SK-N-MC (cell line): ENCODE measurements at regions not wholly inside any gene's neighbourhood (a gene's known extent, or its start where the extent isn't known, plus 50 kb on each side); places are given as distances from the start of the nearest gene placed in this dataset.

Experiments
- DNase-seq: peaks from one replicate; pipeline ENCODE4 v3.0.0-alpha.2; 2011; ENCODE audit warnings: low read depth, low spot score
- H3K27ac ChIP-seq: fragments of 200-600 bp; sonication (generic); 2 replicates; pipeline ENCODE4 v1.5.1; 2016; ENCODE audit warnings: mixed run types
- H3K36me3 ChIP-seq: fragments of 200-600 bp; sonication (generic); 2 replicates; pipeline ENCODE4 v1.6.1; 2017; ENCODE audit warnings: antibody characterized with exemption, low read length, mixed read lengths; ENCODE audit not compliant: insufficient read depth
- H3K4me3 ChIP-seq: fragments of 200-600 bp; sonication (generic); 2 replicates; pipeline ENCODE4 v1.5.1; 2016
- H3K9ac ChIP-seq: fragments of 200-600 bp; sonication (generic); 2 replicates; pipeline ENCODE4 v1.8.0; 2017; ENCODE audit warnings: mixed run types, mixed read lengths; ENCODE audit not compliant: insufficient read length
- H3K9me3 ChIP-seq: fragments of 200-600 bp; sonication (generic); 2 replicates; pipeline ENCODE4 v1.6.1; 2017; ENCODE audit warnings: low read depth, mild to moderate bottlenecking, antibody characterized with exemption, low read length, moderate library complexity, mixed read lengths
- EZH2 ChIP-seq: fragments of 200-600 bp; sonication (generic); IDR thresholded peaks from one replicate; pipeline ENCODE4 v1.6.1; 2017; ENCODE audit warnings: antibody characterized with exemption
- FOXP2 ChIP-seq: optimal IDR thresholded peaks from 2 replicates; pipeline ENCODE3; 2011; ENCODE audit warnings: mild to moderate bottlenecking, moderate library complexity; ENCODE audit not compliant: insufficient read depth; ENCODE audit errors: extremely low read length, control extremely low read depth
- POLR2AphosphoS5 ChIP-seq: IDR thresholded peaks from 2 replicates; pipeline ENCODE4 v1.6.1; 2012; ENCODE audit warnings: mild to moderate bottlenecking, low read depth, low read length, borderline replicate concordance

DNA sequence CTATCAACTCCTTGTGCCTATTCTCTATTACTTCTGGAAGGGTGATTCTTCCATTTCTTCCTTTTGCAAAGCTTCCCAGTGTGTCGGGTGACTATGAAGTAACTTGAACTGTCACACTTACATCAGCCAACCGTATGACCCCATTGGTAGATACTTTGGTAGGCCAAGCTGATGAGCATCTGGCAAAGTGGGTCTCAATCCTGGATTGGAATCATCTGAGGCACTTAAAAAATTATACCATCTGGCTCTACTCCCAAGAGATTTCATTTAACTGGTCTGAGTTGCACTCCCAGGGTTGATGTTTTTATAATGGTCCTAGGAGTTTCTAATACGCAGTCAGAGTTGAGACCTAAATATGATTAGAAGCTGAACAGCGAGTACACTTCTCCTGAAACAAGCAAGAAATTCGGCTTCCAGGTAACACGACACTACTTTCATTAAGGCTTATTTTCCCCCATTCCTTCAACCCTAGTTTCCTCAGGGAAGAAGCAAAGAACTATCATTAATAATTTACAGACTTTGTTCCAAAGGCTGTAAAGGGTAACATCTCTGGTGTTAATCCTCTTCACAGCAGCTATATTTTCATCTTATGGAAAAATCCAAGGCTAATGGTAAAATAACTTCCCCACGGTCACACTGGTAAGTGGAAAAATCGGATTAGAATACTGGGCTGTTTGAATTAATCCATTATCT lies 76.8 kb downstream of the PDE6H start:
- Histone ChIP-seq H3K9me3 (no peaks in the 10 kb centered on the region), H3K27ac (peak overlapping the region; percentile 71), H3K36me3 (no peaks in the 10 kb centered on the region), H3K4me3 (no peak overlapping the region), H3K9ac (no peak overlapping the region)
- TF ChIP-seq POLR2AphosphoS5, result no peak
- TF ChIP-seq EZH2, result no peak
- no peak for TF ChIP-seq FOXP2
- DNase-seq, result no peak

DNA sequence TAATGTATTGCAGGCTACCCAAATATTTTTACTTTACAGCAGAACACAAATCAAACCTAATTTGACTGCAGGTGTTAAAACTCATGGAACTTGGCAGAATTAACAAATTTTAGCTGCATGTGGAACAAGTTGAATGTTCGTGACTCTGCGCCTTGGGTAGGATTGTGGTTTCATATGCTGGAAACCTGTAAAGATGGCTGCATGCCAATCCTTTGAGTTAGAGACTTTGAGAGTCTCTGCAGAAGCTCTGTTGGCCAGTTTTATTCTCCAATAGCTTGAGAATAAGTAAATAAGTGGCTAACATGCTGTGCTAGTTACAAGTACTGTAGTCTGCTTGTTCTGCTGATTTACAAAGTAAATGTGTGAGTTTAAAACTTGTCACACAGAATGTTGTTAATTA lies 77.8 kb downstream of the PDE6H start:
- Histone ChIP-seq H3K4me3 (0 out of 2 replicates have a peak overlapping the region, but pooled peaks have one; percentile 5), H3K9ac (no peak overlapping the region), H3K9me3 (no peaks in the 10 kb centered on the region), H3K36me3 (no peaks in the 10 kb centered on the region), H3K27ac (peak overlapping the region; percentile 73)
- no peak for TF ChIP-seq FOXP2
- no peak for TF ChIP-seq EZH2
- TF ChIP-seq POLR2AphosphoS5, result no peak
- peak; percentile 82 for DNase-seq

DNA sequence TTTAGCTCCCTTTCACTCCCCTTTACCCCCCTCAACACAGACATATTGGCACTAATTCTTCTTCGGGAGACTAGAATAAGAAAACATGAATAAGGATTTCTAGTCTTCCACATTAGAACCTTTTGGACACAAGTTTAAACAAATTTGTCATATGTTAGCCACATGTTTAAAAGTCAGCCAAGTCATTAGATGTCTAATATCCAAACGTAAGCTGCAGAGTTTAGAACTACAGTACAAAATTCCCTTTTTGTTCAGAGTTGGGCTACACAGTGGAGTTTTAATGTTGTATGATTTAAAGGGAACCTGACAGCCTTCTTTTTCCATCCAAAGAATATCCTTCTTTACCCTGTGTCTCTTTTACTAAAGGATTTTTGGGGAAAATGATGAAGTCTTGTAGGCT lies 79.8 kb downstream of the PDE6H start:
- DNase-seq, result no peak
- no peak overlapping the region for H3K4me3 ChIP-seq
- H3K9ac ChIP-seq, result no peak overlapping the region
- H3K36me3 ChIP-seq, result no peaks in the 10 kb centered on the region
- no peaks in the 10 kb centered on the region for H3K9me3 ChIP-seq
- H3K27ac ChIP-seq, result 0 out of 2 replicates have a peak overlapping the region, but pooled peaks have one; percentile 23
- TF ChIP-seq FOXP2 (no peak), EZH2 (no peak), POLR2AphosphoS5 (no peak)

DNA sequence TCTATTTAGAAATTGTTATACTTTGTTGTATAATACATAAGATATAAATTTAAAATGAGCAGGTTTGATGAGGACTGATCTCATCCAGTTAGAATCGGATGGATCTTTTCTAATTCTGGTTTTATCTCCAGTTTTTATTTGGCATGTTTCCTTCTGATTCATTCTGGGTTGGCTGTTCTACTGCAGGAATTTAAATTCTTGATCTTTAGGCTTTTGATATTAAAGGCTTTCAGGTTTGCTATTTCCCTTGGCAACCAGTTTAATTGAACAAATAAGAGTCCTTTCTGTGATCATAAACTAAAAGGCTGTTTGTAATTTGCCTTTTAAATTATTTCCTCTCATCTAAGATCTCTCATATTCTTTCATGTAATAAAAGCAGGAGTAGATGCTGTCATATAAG lies 83.4 kb downstream of the PDE6H start:
- TF ChIP-seq FOXP2, result no peak
- no peak for TF ChIP-seq POLR2AphosphoS5
- no peak for TF ChIP-seq EZH2
- Histone ChIP-seq H3K9ac (no peak overlapping the region), H3K4me3 (no peak overlapping the region), H3K9me3 (no peaks in the 10 kb centered on the region), H3K27ac (no peak overlapping the region), H3K36me3 (no peaks in the 10 kb centered on the region)
- no peak for DNase-seq
